ENCODE measurements at regions not wholly inside any gene's neighbourhood (a gene's known extent, or its start where the extent isn't known, plus 50 kb on each side); places are given as distances from the start of the nearest gene placed in this dataset.

- H3K27ac ChIP-seq: no peak overlapping the region
- no peak for DNase-seq (ENCODE audit: low read depth, low spot score)
Measured at GRCh38 chr4:163857903-163858302, 363.4 kb downstream of the TMA16 start.

DNA sequence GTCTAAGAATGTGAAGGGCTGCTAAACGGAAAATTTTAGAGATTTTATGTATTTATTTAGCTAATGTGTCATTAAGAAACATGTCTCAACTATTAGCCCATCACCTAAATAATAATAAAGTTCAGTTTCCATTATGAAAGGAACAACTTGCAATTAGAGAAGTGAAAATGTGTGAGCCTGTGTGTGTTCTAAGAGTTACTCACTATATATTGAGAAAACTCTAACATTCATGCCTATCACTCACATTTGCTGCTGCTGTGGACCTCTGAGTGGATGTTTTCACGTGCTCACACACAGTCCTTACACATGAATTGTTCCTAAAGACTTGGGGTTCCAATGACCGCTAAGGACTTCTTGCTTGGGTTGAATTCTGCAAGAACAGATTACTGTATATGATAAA lies 364.0 kb downstream of the TMA16 start:
- H3K27ac ChIP-seq: no peak overlapping the region
- no peak for DNase-seq (ENCODE audit: low read depth, low spot score)

DNA sequence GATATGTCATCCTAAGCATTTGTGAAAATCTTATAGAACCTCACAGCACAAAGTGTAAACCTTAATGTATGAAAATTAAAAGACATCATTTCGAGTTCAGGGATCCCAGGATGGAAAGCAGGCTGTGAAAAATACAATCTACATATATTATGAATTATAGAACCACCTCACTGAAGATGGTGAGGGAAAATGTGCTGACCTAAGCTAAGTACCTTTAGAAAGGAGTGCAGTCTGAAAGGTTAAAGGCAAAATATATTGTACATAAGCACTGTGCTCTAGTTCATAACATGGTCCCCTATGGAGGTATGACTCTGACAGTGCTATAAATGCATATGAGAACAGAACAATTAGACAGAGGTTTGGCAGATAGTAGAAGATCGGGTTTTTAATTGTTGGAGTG lies 368.6 kb downstream of the TMA16 start:
- DNase-seq (ENCODE audit: low read depth, low spot score): no peak
- no peak overlapping the region for H3K27ac ChIP-seq

DNA sequence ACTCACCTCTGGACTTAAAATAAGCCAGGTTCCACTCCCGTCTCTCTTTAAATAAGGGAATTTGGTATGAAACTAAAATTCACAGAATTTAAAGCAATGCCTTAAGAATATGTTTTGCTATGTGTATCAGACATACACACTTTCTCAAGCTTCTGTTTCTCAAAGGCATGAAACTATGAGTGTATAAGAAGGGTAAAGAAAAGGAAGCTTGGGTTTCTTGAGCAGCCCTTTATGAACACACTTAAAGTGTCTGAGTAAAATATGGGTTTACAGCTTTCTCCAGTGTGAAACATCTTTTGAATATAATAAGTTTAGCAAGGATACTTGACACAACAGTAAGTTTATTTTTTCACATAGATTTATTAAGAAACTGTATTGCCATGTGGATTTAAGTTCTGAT lies 370.5 kb downstream of the TMA16 start:
- no peak for DNase-seq (ENCODE audit: low read depth, low spot score)

GRCh38 chr4:163866728-163867315 lies 372.3 kb downstream of the TMA16 start:
- peak overlapping the region; percentile 50 for H3K27ac ChIP-seq
- peak; percentile 80 for DNase-seq (ENCODE audit: low read depth, low spot score)

More for the DNA sequence above, 370.5 kb downstream of the TMA16 start:
- H3K27ac ChIP-seq: no peak overlapping the region

GRCh38 chr4:163868445-163868844 lies 374.0 kb downstream of the TMA16 start:
- H3K27ac ChIP-seq: no peak overlapping the region
- no peak for DNase-seq (ENCODE audit: low read depth, low spot score)

- no peak for DNase-seq (ENCODE audit: low read depth, low spot score)
- H3K27ac ChIP-seq: no peak overlapping the region
Measured at GRCh38 chr4:163871078-163871477, 376.6 kb downstream of the TMA16 start.

DNA sequence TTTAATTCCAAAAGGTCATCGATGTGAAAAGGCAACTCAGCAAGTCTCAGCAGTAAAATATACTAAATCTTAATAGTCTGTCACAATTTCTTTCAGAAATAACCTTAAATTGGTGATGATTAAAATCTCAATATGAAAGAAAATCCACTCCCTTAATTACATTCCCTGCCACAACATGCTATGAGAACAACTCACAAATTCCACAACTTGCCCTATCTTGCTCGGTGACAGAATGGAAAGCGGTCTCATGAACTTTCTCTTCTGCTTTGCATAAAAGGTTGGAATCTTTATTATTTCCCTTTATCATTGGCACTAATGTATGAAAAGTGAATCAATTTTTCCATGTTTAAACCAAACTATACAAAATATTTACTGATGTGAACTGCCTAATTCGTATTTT lies 380.8 kb downstream of the TMA16 start:
- H3K27ac ChIP-seq: peak overlapping the region; percentile 23
- peak; percentile 6 for DNase-seq (ENCODE audit: low read depth, low spot score)

GRCh38 chr4:163878336-163879121 lies 384.0 kb downstream of the TMA16 start:
- no peak overlapping the region for H3K27ac ChIP-seq
- DNase-seq (ENCODE audit: low read depth, low spot score): no peak

- DNase-seq (ENCODE audit: low read depth, low spot score): no peak
Measured at GRCh38 chr4:163892417-163892816, 397.9 kb downstream of the TMA16 start.

DNA sequence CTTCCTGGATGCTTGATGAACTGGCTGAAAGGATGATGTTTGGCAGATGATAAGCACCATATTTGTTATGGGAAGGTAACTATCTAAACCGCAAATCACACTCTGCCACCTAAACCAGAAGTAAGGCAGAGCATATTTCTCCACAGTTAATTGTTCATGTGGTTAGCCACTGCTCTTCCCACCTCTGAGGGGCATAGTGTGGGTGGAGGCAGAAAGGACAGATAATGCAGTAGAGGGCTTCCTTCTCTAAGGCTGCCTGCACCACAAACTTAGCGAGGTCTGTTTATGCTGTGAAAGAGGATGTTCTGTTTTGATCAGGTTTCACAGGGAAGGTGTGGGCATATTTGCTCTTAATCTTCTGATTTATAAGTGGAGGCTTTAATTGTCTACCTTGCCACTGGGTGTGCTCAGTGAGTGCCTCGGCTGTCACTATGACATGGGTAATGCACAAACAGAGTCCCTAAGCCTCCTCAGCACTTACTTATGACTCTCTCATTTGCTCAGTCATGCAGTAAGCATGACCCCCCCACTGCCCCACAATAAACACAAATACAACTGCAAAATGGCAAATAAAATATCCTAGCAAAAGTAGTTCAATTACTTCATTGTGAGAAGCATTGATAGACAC lies 401.0 kb downstream of the TMA16 start:
- DNase-seq (ENCODE audit: low read depth, low spot score): no peak
- H3K27ac ChIP-seq: no peak overlapping the region

More at GRCh38 chr4:163892417-163892816, 397.9 kb downstream of the TMA16 start:
- no peak overlapping the region for H3K27ac ChIP-seq

DNA sequence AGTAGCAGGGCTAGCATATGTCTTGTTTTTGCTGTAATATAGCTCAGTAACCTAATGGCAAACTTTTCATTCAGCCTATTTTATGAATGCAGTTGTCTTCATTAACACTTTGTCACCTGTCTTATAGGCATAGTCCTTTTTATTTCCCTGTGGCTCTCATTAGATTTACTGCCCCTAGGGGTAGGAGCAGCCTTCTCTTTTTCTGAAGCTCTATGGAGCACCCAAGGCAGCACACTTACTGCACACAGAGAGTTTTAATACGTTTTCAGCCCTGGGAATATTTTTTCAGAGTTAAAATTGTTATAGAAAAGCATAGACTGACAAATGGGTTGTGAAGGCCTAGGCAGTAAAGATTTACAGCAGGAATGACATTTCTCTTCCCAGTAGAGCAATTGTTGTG lies 406.8 kb downstream of the TMA16 start:
- no peak overlapping the region for H3K27ac ChIP-seq
- no peak for DNase-seq (ENCODE audit: low read depth, low spot score)

DNA sequence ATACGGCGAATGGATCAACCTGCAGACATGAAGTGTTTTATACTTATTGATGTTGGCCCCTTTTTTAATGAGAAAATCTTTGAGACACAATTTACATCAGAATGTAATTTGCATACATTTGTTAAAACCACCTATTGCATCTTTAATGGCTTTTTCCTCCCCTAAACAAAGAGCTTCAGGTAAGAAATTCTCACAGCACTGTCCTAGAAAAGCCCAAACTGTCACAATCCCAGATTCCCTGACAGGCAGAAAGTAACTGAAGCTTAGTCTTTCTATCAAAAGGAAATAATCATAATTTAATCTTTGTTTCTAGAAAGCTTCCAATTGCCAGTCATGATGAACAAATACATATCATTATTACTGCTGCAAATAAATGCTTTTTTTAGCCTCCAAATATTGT lies 407.9 kb downstream of the TMA16 start:
- DNase-seq (ENCODE audit: low read depth, low spot score): no peak
- no peak overlapping the region for H3K27ac ChIP-seq

- no peak for DNase-seq (ENCODE audit: low read depth, low spot score)
- H3K27ac ChIP-seq: no peak overlapping the region
Measured at GRCh38 chr4:163911891-163912290, 417.4 kb downstream of the TMA16 start.

- no peak overlapping the region for H3K27ac ChIP-seq
- DNase-seq (ENCODE audit: low read depth, low spot score): no peak
Measured at GRCh38 chr4:163913571-163913970, 419.1 kb downstream of the TMA16 start.

GRCh38 chr4:163915896-163916295 lies 421.4 kb downstream of the TMA16 start:
- no peak overlapping the region for H3K27ac ChIP-seq
- no peak for DNase-seq (ENCODE audit: low read depth, low spot score)

- no peak overlapping the region for H3K27ac ChIP-seq
- no peak for DNase-seq (ENCODE audit: low read depth, low spot score)
Measured at GRCh38 chr4:163920426-163920825, 425.9 kb downstream of the TMA16 start.

GRCh38 chr4:163922302-163922701 lies 427.8 kb downstream of the TMA16 start:
- no peak for DNase-seq (ENCODE audit: low read depth, low spot score)
- no peak overlapping the region for H3K27ac ChIP-seq

GRCh38 chr4:163923092-163923491 lies 428.6 kb downstream of the TMA16 start:
- no peak overlapping the region for H3K27ac ChIP-seq
- DNase-seq (ENCODE audit: low read depth, low spot score): no peak

- DNase-seq (ENCODE audit: low read depth, low spot score): no peak
- H3K27ac ChIP-seq: no peak overlapping the region
Measured at GRCh38 chr4:163930086-163930485, 435.6 kb downstream of the TMA16 start.

GRCh38 chr4:163932504-163932903 lies 438.0 kb downstream of the TMA16 start:
- no peak for DNase-seq (ENCODE audit: low read depth, low spot score)
- no peak overlapping the region for H3K27ac ChIP-seq

All from epithelial cell of prostate (primary cell).